H1 (cell line): ENCODE measurements at regions not wholly inside any gene's neighbourhood (a gene's known extent, or its start where the extent isn't known, plus 50 kb on each side); places are given as distances from the start of the nearest gene placed in this dataset.

Experiments
- CTCF ChIA-PET: fragments of 300-600 bp; sonication (Branson Sonifier 250); formaldehyde crosslinking; loops from one replicate; lab custom pipeline; 2021; ENCODE audit not compliant: partially characterized antibody; lab: Charles Lee
- POLR2A ChIA-PET: fragments of 300-600 bp; sonication (Branson Sonifier 250); formaldehyde crosslinking; loops from one replicate; lab custom pipeline; 2021; ENCODE audit warnings: inconsistent platforms; ENCODE audit not compliant: partially characterized antibody; lab: Charles Lee
- DNase-seq, 2 experiments: peaks; one replicate each; pipeline versions ENCODE4 v3.0.0 to v3.0.0-alpha.2; 2010 to 2022; ENCODE audit warnings: low spot score in 2 of 2, low read depth in 1 of 2, mixed read lengths in 1 of 2
- FAIRE-seq: peaks from 2 replicates; lab custom pipeline; 2011; peaks lifted over from hg19 to GRCh38; lab: Jason Lieb, UNC
- H2AFZ ChIP-seq: 2 replicates; pipeline ENCODE4 v1.8.1; 2012; ENCODE audit warnings: low read length, inconsistent platforms
- H2AK5ac ChIP-seq: 2 replicates; pipeline ENCODE4 v1.6.1; 2013; ENCODE audit warnings: low read depth, low read length
- H2BK120ac ChIP-seq: replicated peaks from 2 replicates; pipeline ENCODE3; 2013; ENCODE audit warnings: low read depth, low read length, inconsistent platforms
- H2BK12ac ChIP-seq: 2 replicates; pipeline ENCODE4 v1.6.1; 2013; ENCODE audit warnings: low read depth, low read length
- H2BK15ac ChIP-seq: 2 replicates; pipeline ENCODE4 v1.6.1; 2013; ENCODE audit warnings: low read length
- H2BK20ac ChIP-seq: 2 replicates; pipeline ENCODE4 v1.6.1; 2013; ENCODE audit warnings: low read length
- H2BK5ac ChIP-seq: 2 replicates; pipeline ENCODE4 v1.6.1; 2013; ENCODE audit warnings: low read depth, low read length
- H3K14ac ChIP-seq: 2 replicates; pipeline ENCODE4 v1.6.1; 2013; ENCODE audit warnings: inconsistent platforms; ENCODE audit not compliant: insufficient read length
- H3K18ac ChIP-seq: 2 replicates; pipeline ENCODE4 v1.6.1; 2013; ENCODE audit warnings: low read length; ENCODE audit errors: extremely low read depth
- H3K23ac ChIP-seq: 2 replicates; pipeline ENCODE4 v1.6.1; 2013; ENCODE audit warnings: inconsistent platforms; ENCODE audit not compliant: insufficient read length
- H3K23me2 ChIP-seq: 2 replicates; pipeline ENCODE4 v1.6.1; 2013; ENCODE audit warnings: low read depth, low read length
- H3K27ac ChIP-seq: 2 replicates; pipeline ENCODE4 v1.6.1; 2011; ENCODE audit warnings: low read depth, low read length, inconsistent platforms
- H3K27me3 ChIP-seq, 4 experiments: replicated peaks in 1 of 4; 1 replicate in 1 of 4; 2 replicates in 3 of 4; pipeline versions ENCODE4 v1.6.1 to v1.8.1; 2011 to 2013; ENCODE audit warnings: low read length in 3 of 4, mild to moderate bottlenecking in 3 of 4, inconsistent platforms in 2 of 4, mixed read lengths in 2 of 4, moderate library complexity in 1 of 4; ENCODE audit not compliant: control insufficient read depth in 3 of 4, insufficient read depth in 3 of 4; ENCODE audit errors: extremely low read depth in 1 of 4
- H3K36me3 ChIP-seq, 4 experiments: 2 replicates each; pipeline versions ENCODE4 v1.6.1 to v1.8.1; 2011 to 2013; ENCODE audit warnings: mild to moderate bottlenecking in 4 of 4, low read length in 3 of 4, moderate library complexity in 2 of 4, control low read depth in 1 of 4, inconsistent platforms in 1 of 4; ENCODE audit not compliant: insufficient read depth in 4 of 4, control insufficient read depth in 2 of 4
- H3K4ac ChIP-seq: replicated peaks from 2 replicates; pipeline ENCODE3; 2013; ENCODE audit warnings: low read length, low read depth, mixed read lengths, inconsistent platforms; ENCODE audit not compliant: insufficient read length
- H3K4me1 ChIP-seq, 4 experiments: replicated peaks in 1 of 4; 1 replicate in 1 of 4; 2 replicates in 3 of 4; pipeline versions ENCODE4 v1.6.1 to v1.8.1; 2011 to 2013; ENCODE audit warnings: low read length in 3 of 4, inconsistent platforms in 2 of 4, mixed read lengths in 1 of 4; ENCODE audit not compliant: insufficient read depth in 4 of 4, control insufficient read depth in 3 of 4
- H3K4me2 ChIP-seq, 2 experiments: 2 replicates each; pipeline versions ENCODE4 v1.6.1 to v1.8.1; 2011 to 2013; ENCODE audit warnings: low read depth in 2 of 2, low read length in 2 of 2, control low read depth in 1 of 2, inconsistent platforms in 1 of 2, mild to moderate bottlenecking in 1 of 2; ENCODE audit not compliant: insufficient read depth in 1 of 2
- H3K4me3 ChIP-seq, 4 experiments: fragments of 200-600, 300-600 bp in 1 of 4; sonication (generic), shearing (Covaris generic), sonication (Bioruptor Twin) in 1 of 4; 2 replicates each; pipeline versions ENCODE4 v1.5.1 to v1.8.1; 2011 to 2016; ENCODE audit warnings: low read length in 4 of 4, low read depth in 3 of 4, control low read depth in 2 of 4, inconsistent platforms in 2 of 4, mild to moderate bottlenecking in 2 of 4, mixed read lengths in 1 of 4, moderate library complexity in 1 of 4; ENCODE audit not compliant: insufficient read depth in 2 of 4; ENCODE audit errors: extremely low read depth in 1 of 4
- H3K56ac ChIP-seq: replicated peaks from 2 replicates; pipeline ENCODE3; 2013; ENCODE audit warnings: low read depth, mild to moderate bottlenecking, mixed read lengths, low read length, inconsistent platforms; ENCODE audit not compliant: insufficient read length
- H3K79me1 ChIP-seq: 2 replicates; pipeline ENCODE4 v1.6.1; 2013; ENCODE audit warnings: low read depth, low read length, control low read depth
- H3K79me2 ChIP-seq, 2 experiments: 2 replicates each; pipeline versions ENCODE4 v1.6.1 to v1.8.1; 2012 to 2013; ENCODE audit warnings: low read length in 2 of 2, mild to moderate bottlenecking in 2 of 2, inconsistent platforms in 1 of 2; ENCODE audit not compliant: insufficient read depth in 2 of 2, control insufficient read depth in 1 of 2
- H3K9ac ChIP-seq, 4 experiments: replicated peaks in 1 of 4; 1 replicate in 1 of 4; 2 replicates in 3 of 4; pipeline versions ENCODE4 v1.6.1 to v1.8.1; 2011 to 2013; ENCODE audit warnings: low read depth in 3 of 4, low read length in 3 of 4, control low read depth in 2 of 4, mild to moderate bottlenecking in 2 of 4, moderate library complexity in 2 of 4, inconsistent platforms in 1 of 4; ENCODE audit errors: extremely low read depth in 1 of 4
- H3K9me3 ChIP-seq, 2 experiments: 2 replicates each; pipeline versions ENCODE4 v1.6.1 to v1.8.1; 2012 to 2013; ENCODE audit warnings: mild to moderate bottlenecking in 2 of 2, moderate library complexity in 2 of 2, control low read depth in 1 of 2, inconsistent platforms in 1 of 2, low read depth in 1 of 2, low read length in 1 of 2, mixed read lengths in 1 of 2; ENCODE audit not compliant: insufficient read depth in 2 of 2
- H4K20me1 ChIP-seq, 2 experiments: replicated peaks in 1 of 2; 2 replicates each; pipeline versions ENCODE3 to v1.8.1; 2011 to 2013; ENCODE audit warnings: inconsistent platforms in 2 of 2, low read length in 2 of 2, mild to moderate bottlenecking in 1 of 2; ENCODE audit not compliant: insufficient read depth in 2 of 2, control insufficient read depth in 1 of 2
- H4K5ac ChIP-seq: 2 replicates; pipeline ENCODE4 v1.6.1; 2013; ENCODE audit warnings: low read length, low read depth, mixed read lengths, inconsistent platforms; ENCODE audit not compliant: insufficient read length
- H4K8ac ChIP-seq: 2 replicates; pipeline ENCODE4 v1.8.0; 2013; ENCODE audit warnings: mild to moderate bottlenecking, moderate library complexity, low read length, inconsistent platforms; ENCODE audit not compliant: insufficient read depth; ENCODE audit errors: extremely low read depth
- H4K91ac ChIP-seq: replicated peaks from 2 replicates; pipeline ENCODE3; 2013; ENCODE audit warnings: low read length, mixed read lengths, inconsistent platforms; ENCODE audit not compliant: insufficient read length
- BCL11A ChIP-seq, 2 experiments: IDR thresholded peaks; one replicate each; pipeline ENCODE4 v1.6.1; 2011; ENCODE audit warnings: low read depth in 2 of 2, low read length in 2 of 2, mild to moderate bottlenecking in 2 of 2
- FOSL1 ChIP-seq: IDR thresholded peaks from 2 replicates; pipeline ENCODE4 v1.6.1; 2011; ENCODE audit warnings: mild to moderate bottlenecking, low read depth, low read length, moderate library complexity; ENCODE audit not compliant: insufficient read depth
- GABPA ChIP-seq: IDR thresholded peaks from 2 replicates; pipeline ENCODE4 v1.6.1; 2011; ENCODE audit warnings: mild to moderate bottlenecking, low read length, moderate library complexity, borderline replicate concordance; ENCODE audit not compliant: insufficient read depth
- HDAC2 ChIP-seq, 2 experiments: fragments of 300-600 bp in 1 of 2; sonication (generic) in 1 of 2; IDR thresholded peaks; 2 replicates each; pipeline ENCODE4 v1.6.1; 2011 to 2012; ENCODE audit warnings: low read depth in 2 of 2, low read length in 2 of 2, mild to moderate bottlenecking in 2 of 2, moderate library complexity in 2 of 2, borderline replicate concordance in 1 of 2, inconsistent platforms in 1 of 2
- POLR2A ChIP-seq, 2 experiments: IDR thresholded peaks; 1 replicate in 1 of 2; 2 replicates in 1 of 2; pipeline ENCODE4 v1.6.1; 2011; ENCODE audit warnings: low read depth in 2 of 2, low read length in 2 of 2, mild to moderate bottlenecking in 2 of 2; ENCODE audit errors: control extremely low read depth in 1 of 2
- RAD21 ChIP-seq, 2 experiments: IDR thresholded peaks in 1 of 2; conservative IDR thresholded peaks in 1 of 2; 2 replicates each; pipeline ENCODE4 v1.6.1; 2011; ENCODE audit warnings: low read depth in 2 of 2, low read length in 2 of 2, improper control_type of control experiment in 1 of 2, inconsistent platforms in 1 of 2, mild to moderate bottlenecking in 1 of 2, moderate library complexity in 1 of 2
- RNF2 ChIP-seq: fragments of 200-900, 300-1000 bp; sonication (generic); IDR thresholded peaks from 2 replicates; pipeline ENCODE4 v1.7.1; 2016; ENCODE audit warnings: borderline replicate concordance, low read depth, mild to moderate bottlenecking, antibody characterized with exemption, low read length; ENCODE audit not compliant: poor library complexity, severe bottlenecking; ENCODE audit errors: missing control alignments
- SIRT6 ChIP-seq: IDR thresholded peaks from one replicate; pipeline ENCODE4 v1.7.1; 2012; ENCODE audit warnings: low read length, inconsistent platforms
- SIX5 ChIP-seq: IDR thresholded peaks from 2 replicates; pipeline ENCODE4 v1.6.1; 2011; ENCODE audit warnings: mild to moderate bottlenecking, low read depth, low read length
- SUZ12 ChIP-seq: fragments of 200-600 bp; sonication (generic); IDR thresholded peaks from 2 replicates; pipeline ENCODE4 v1.6.1; 2012; ENCODE audit warnings: mild to moderate bottlenecking, inconsistent platforms, low read length, moderate library complexity, mixed read lengths
- ZNF274 ChIP-seq: IDR thresholded peaks from 2 replicates; pipeline ENCODE4 v1.7.0; 2012; ENCODE audit warnings: low read length, borderline replicate concordance; ENCODE audit errors: extremely low read depth
- WGBS, 2 experiments: shearing (Covaris generic) in 1 of 2; methylation state at CpG; one replicate each; pipeline versions ENCODE4 v1.1.6 to v1.1.7; 2013 to 2015; ENCODE audit warnings: low lambda C conversion rate in 2 of 2, mixed read lengths in 2 of 2, inconsistent platforms in 1 of 2, low coverage in 1 of 2, missing lambda C conversion rate in 1 of 2; ENCODE audit not compliant: insufficient replicate concordance in 2 of 2, insufficient coverage in 1 of 2, insufficient read length in 1 of 2; ENCODE audit errors: extremely low coverage in 1 of 2, missing lambda C conversion rate in 1 of 2; 5-methylcytosine and 5-hydroxymethylcytosine counted together
- TF ChIP-seq, protein P1 (sequence below): IDR thresholded peaks from 2 replicates; pipeline ENCODE4 v1.6.1; 2012; ENCODE audit warnings: low read length, inconsistent platforms

DNA sequence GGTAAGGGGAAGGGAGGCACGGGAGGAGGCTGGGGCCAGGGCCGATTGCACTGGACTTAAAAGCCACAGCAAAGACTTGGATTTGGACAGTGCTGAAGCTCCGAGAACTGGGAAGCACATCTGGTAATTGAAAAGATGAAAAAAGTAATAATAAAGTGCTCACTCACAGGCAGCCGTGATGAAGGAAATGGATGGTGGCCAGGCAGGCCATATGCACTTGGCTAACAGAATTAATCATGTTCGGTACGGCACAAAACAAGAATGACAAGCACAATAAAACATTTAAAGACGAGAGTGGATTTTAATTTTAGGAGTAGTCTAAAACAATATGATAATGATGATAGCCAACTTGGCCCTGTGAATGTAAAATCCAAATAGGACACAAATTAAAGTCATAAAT lies 154.3 kb downstream of the VRK1 start:
- Histone ChIP-seq H3K23me2 (no peaks in the 10 kb centered on the region), H4K5ac (no peak overlapping the region), H3K4me1 (no peaks in the 10 kb centered on the region), H3K9me3 (no peaks in the 10 kb centered on the region), H3K23ac (no peak overlapping the region), H2AK5ac (no peak overlapping the region), H2BK15ac (no peak overlapping the region), H3K27ac (no peak overlapping the region), H3K36me3 (no peaks in the 10 kb centered on the region), H2BK12ac (no peak overlapping the region), H3K4me2 (no peak overlapping the region), H3K79me2 (no peaks in the 10 kb centered on the region), H3K9ac (no peak overlapping the region), H3K14ac (no peak overlapping the region), H2BK120ac (no peak overlapping the region), H2BK20ac (no peak overlapping the region), H3K4me3 (no peak overlapping the region), H3K79me1 (no peaks in the 10 kb centered on the region), H2BK5ac (no peak overlapping the region), H3K27me3 (no peaks in the 10 kb centered on the region), H4K91ac (no peak overlapping the region), H3K18ac (no peak overlapping the region), H3K4ac (no peak overlapping the region), H2AFZ (no peak overlapping the region), H4K20me1 (no peaks in the 10 kb centered on the region), H3K56ac (no peak overlapping the region), H4K8ac (no peak overlapping the region)
- WGBS, 2 experiments = 88% methylated on average over 6 of the region's 7 CpGs; no CpG with 5 or more reads in 1 of the 2 experiments
- FAIRE-seq (no peak), DNase-seq (no peak)
- ChIA-PET CTCF (interaction anchor here (1.0 kb wide), 1 partner anchor 12 kb away, joined by 3 read pairs; no protein-coding TSS in a partner anchor), POLR2A (no interaction called here)
- no peak for TF ChIP-seq SIX5
- TF ChIP-seq, protein P1, sequence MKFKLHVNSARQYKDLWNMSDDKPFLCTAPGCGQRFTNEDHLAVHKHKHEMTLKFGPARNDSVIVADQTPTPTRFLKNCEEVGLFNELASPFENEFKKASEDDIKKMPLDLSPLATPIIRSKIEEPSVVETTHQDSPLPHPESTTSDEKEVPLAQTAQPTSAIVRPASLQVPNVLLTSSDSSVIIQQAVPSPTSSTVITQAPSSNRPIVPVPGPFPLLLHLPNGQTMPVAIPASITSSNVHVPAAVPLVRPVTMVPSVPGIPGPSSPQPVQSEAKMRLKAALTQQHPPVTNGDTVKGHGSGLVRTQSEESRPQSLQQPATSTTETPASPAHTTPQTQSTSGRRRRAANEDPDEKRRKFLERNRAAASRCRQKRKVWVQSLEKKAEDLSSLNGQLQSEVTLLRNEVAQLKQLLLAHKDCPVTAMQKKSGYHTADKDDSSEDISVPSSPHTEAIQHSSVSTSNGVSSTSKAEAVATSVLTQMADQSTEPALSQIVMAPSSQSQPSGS = no peak
- TF ChIP-seq SUZ12 = no peak
- TF ChIP-seq POLR2A (IDR thresholded peaks at IDR 0.05; ENCODE audit: control extremely low read depth in 1 of 2, low read depth in 2 of 2, low read length in 2 of 2) = no peak
- TF ChIP-seq GABPA = no peak
- TF ChIP-seq FOSL1 = no peak
- no peak for TF ChIP-seq ZNF274
- TF ChIP-seq RAD21 (IDR thresholded peaks at IDR 0.05 in 1 of 2, conservative IDR thresholded peaks at IDR 0.05 in 1 of 2; ENCODE audit: low read depth in 2 of 2, low read length in 2 of 2) = no peak
- TF ChIP-seq BCL11A (IDR thresholded peaks at IDR 0.05; ENCODE audit: low read depth in 2 of 2, low read length in 2 of 2) = no peak
- TF ChIP-seq HDAC2 (IDR thresholded peaks at IDR 0.05; ENCODE audit: borderline replicate concordance in 1 of 2, low read depth in 2 of 2, low read length in 2 of 2) = no peak
- TF ChIP-seq SIRT6 = no peak
- no peak for TF ChIP-seq RNF2
